HuH-7.5 (cell line): ENCODE measurements at regions not wholly inside any gene's neighbourhood (a gene's known extent, or its start where the extent isn't known, plus 50 kb on each side); places are given as distances from the start of the nearest gene placed in this dataset.

Source experiments
- DNase-seq: peaks from one replicate; pipeline ENCODE4 v3.0.0; 2011; ENCODE audit warnings: low spot score

- no peak for DNase-seq
Observed at GRCh38 chr3:46113608-46114007, 86.3 kb upstream of the XCR1 start.

GRCh38 chr3:46112984-46113383 is 85.7 kb upstream of the XCR1 start:
- DNase-seq: no peak

GRCh38 chr3:46112296-46112695 is 85.0 kb upstream of the XCR1 start:
- DNase-seq: no peak

- DNase-seq: no peak
Observed at GRCh38 chr3:46110701-46111493, 83.6 kb upstream of the XCR1 start.

GRCh38 chr3:46107682-46108081 is 80.4 kb upstream of the XCR1 start:
- DNase-seq: no peak

GRCh38 chr3:46105306-46105919 is 78.1 kb upstream of the XCR1 start:
- no peak for DNase-seq

GRCh38 chr3:46104706-46105105 is 77.4 kb upstream of the XCR1 start:
- DNase-seq: no peak

- no peak for DNase-seq
Observed at GRCh38 chr3:46102780-46103130, 75.5 kb upstream of the XCR1 start.

- no peak for DNase-seq
Observed at GRCh38 chr3:46102059-46102779, 74.9 kb upstream of the XCR1 start.

GRCh38 chr3:46100812-46101211 is 73.5 kb upstream of the XCR1 start:
- no peak for DNase-seq

- DNase-seq: no peak
Observed at GRCh38 chr3:46098319-46098761, 71.1 kb upstream of the XCR1 start.

GRCh38 chr3:46097691-46098241 is 70.5 kb upstream of the XCR1 start:
- DNase-seq: no peak

- no peak for DNase-seq
Observed at GRCh38 chr3:46096781-46097180, 69.5 kb upstream of the XCR1 start.

- no peak for DNase-seq
Observed at GRCh38 chr3:46096336-46096735, 69.1 kb upstream of the XCR1 start.

GRCh38 chr3:46095307-46095706 is 68.0 kb upstream of the XCR1 start:
- no peak for DNase-seq

- no peak for DNase-seq
Observed at GRCh38 chr3:46094506-46094905, 67.2 kb upstream of the XCR1 start.

GRCh38 chr3:46093966-46094365 is 66.7 kb upstream of the XCR1 start:
- no peak for DNase-seq

- no peak for DNase-seq
Observed at GRCh38 chr3:46093327-46093942, 66.2 kb upstream of the XCR1 start.

- no peak for DNase-seq
Observed at GRCh38 chr3:46092702-46093080, 65.4 kb upstream of the XCR1 start.

GRCh38 chr3:46091741-46092701 is 64.7 kb upstream of the XCR1 start:
- no peak for DNase-seq

GRCh38 chr3:46091046-46091445 is 63.8 kb upstream of the XCR1 start:
- DNase-seq: no peak
